ENCODE measurements at regions not wholly inside any gene's neighbourhood (a gene's known extent, or its start where the extent isn't known, plus 50 kb on each side); places are given as distances from the start of the nearest gene placed in this dataset.

- no peak overlapping the region for H3K27ac Mint-ChIP-seq
- H3K4me1 Mint-ChIP-seq, result no peaks in the 10 kb centered on the region
- ATAC-seq (replicated peaks), result no peak
- no peaks in the 10 kb centered on the region for H3K36me3 Mint-ChIP-seq (ENCODE audit: low read depth)
- no peaks in the 10 kb centered on the region for H3K27me3 Mint-ChIP-seq
- H3K9me3 Mint-ChIP-seq, result no peaks in the 10 kb centered on the region
- no peak overlapping the region for H3K4me3 Mint-ChIP-seq
Observed at GRCh38 chr3:177983320-177983719, 552.9 kb upstream of the KCNMB2 start.

GRCh38 chr3:177992993-177993970, 543.0 kb upstream of the KCNMB2 start:
- no peak overlapping the region for H3K4me3 Mint-ChIP-seq
- peaks cover 18% of the 10 kb centered on the region for H3K4me1 Mint-ChIP-seq
- H3K9me3 Mint-ChIP-seq, result no peaks in the 10 kb centered on the region
- no peaks in the 10 kb centered on the region for H3K27me3 Mint-ChIP-seq
- no peak overlapping the region for H3K27ac Mint-ChIP-seq
- peak; percentile 26 for ATAC-seq (replicated peaks)
- no peaks in the 10 kb centered on the region for H3K36me3 Mint-ChIP-seq (ENCODE audit: low read depth)

- peak overlapping the region; percentile 53 for H3K27ac Mint-ChIP-seq
- no peaks in the 10 kb centered on the region for H3K36me3 Mint-ChIP-seq (ENCODE audit: low read depth)
- H3K4me1 Mint-ChIP-seq, result peaks cover 18% of the 10 kb centered on the region
- no peaks in the 10 kb centered on the region for H3K27me3 Mint-ChIP-seq
- peak; percentile 74 for ATAC-seq (replicated peaks)
- peaks cover 7% of the 10 kb centered on the region for H3K9me3 Mint-ChIP-seq
- peak overlapping the region; percentile 45 for H3K4me3 Mint-ChIP-seq
Observed at GRCh38 chr3:177994976-177995375, 541.3 kb upstream of the KCNMB2 start.

GRCh38 chr3:177995381-177996085, 540.7 kb upstream of the KCNMB2 start:
- no peaks in the 10 kb centered on the region for H3K36me3 Mint-ChIP-seq (ENCODE audit: low read depth)
- ATAC-seq (replicated peaks), result peak; percentile 75
- H3K9me3 Mint-ChIP-seq, result peaks cover 7% of the 10 kb centered on the region
- peak overlapping the region; percentile 45 for H3K4me3 Mint-ChIP-seq
- H3K27ac Mint-ChIP-seq, result peak overlapping the region; percentile 53
- H3K4me1 Mint-ChIP-seq, result peaks cover 18% of the 10 kb centered on the region
- no peaks in the 10 kb centered on the region for H3K27me3 Mint-ChIP-seq

- Mint-ChIP-seq H3K9me3 (peaks cover 17% of the 10 kb centered on the region), H3K27me3 (no peaks in the 10 kb centered on the region), H3K4me1 (peaks cover 24% of the 10 kb centered on the region), H3K36me3 (ENCODE audit: low read depth) (no peaks in the 10 kb centered on the region), H3K27ac (peak overlapping the region; percentile 70), H3K4me3 (peak overlapping the region; percentile 55)
- ATAC-seq (replicated peaks), result peak; percentile 94
Observed at GRCh38 chr3:178001670-178002101, 534.5 kb upstream of the KCNMB2 start.

GRCh38 chr3:178002113-178002512, 534.1 kb upstream of the KCNMB2 start:
- Mint-ChIP-seq H3K27me3 (no peaks in the 10 kb centered on the region), H3K4me1 (peaks cover 24% of the 10 kb centered on the region), H3K4me3 (peak overlapping the region; percentile 55), H3K27ac (peak overlapping the region; percentile 70), H3K36me3 (ENCODE audit: low read depth) (no peaks in the 10 kb centered on the region), H3K9me3 (peaks cover 17% of the 10 kb centered on the region)
- no peak for ATAC-seq (replicated peaks)

- H3K27ac Mint-ChIP-seq, result no peak overlapping the region
- H3K4me1 Mint-ChIP-seq, result peaks cover 24% of the 10 kb centered on the region
- peak; percentile 31 for ATAC-seq (replicated peaks)
- no peak overlapping the region for H3K4me3 Mint-ChIP-seq
- H3K9me3 Mint-ChIP-seq, result peaks cover 17% of the 10 kb centered on the region
- H3K27me3 Mint-ChIP-seq, result no peaks in the 10 kb centered on the region
- H3K36me3 Mint-ChIP-seq (ENCODE audit: low read depth), result no peaks in the 10 kb centered on the region
Observed at GRCh38 chr3:178003756-178004155, 532.5 kb upstream of the KCNMB2 start.

- Mint-ChIP-seq H3K9me3 (peaks cover 10% of the 10 kb centered on the region), H3K4me1 (peaks cover 24% of the 10 kb centered on the region), H3K27me3 (no peaks in the 10 kb centered on the region), H3K27ac (no peak overlapping the region), H3K36me3 (ENCODE audit: low read depth) (no peaks in the 10 kb centered on the region), H3K4me3 (no peak overlapping the region)
- no peak for ATAC-seq (replicated peaks)
Observed at GRCh38 chr3:178005961-178006360, 530.3 kb upstream of the KCNMB2 start.

- no peak for ATAC-seq (replicated peaks)
- Mint-ChIP-seq H3K36me3 (ENCODE audit: low read depth) (no peaks in the 10 kb centered on the region), H3K4me3 (no peak overlapping the region), H3K27me3 (no peaks in the 10 kb centered on the region), H3K9me3 (no peaks in the 10 kb centered on the region), H3K27ac (no peak overlapping the region), H3K4me1 (no peaks in the 10 kb centered on the region)
Observed at GRCh38 chr3:178010306-178010705, 525.9 kb upstream of the KCNMB2 start.

- Mint-ChIP-seq H3K36me3 (ENCODE audit: low read depth) (no peaks in the 10 kb centered on the region), H3K4me3 (no peak overlapping the region), H3K27me3 (no peaks in the 10 kb centered on the region), H3K4me1 (no peaks in the 10 kb centered on the region), H3K9me3 (no peaks in the 10 kb centered on the region), H3K27ac (no peak overlapping the region)
- no peak for ATAC-seq (replicated peaks)
Observed at GRCh38 chr3:178019645-178020044, 516.6 kb upstream of the KCNMB2 start.

- H3K9me3 Mint-ChIP-seq, result no peaks in the 10 kb centered on the region
- no peak for ATAC-seq (replicated peaks)
- H3K4me1 Mint-ChIP-seq, result no peaks in the 10 kb centered on the region
- H3K27ac Mint-ChIP-seq, result no peak overlapping the region
- H3K36me3 Mint-ChIP-seq (ENCODE audit: low read depth), result no peaks in the 10 kb centered on the region
- H3K27me3 Mint-ChIP-seq, result no peaks in the 10 kb centered on the region
- no peak overlapping the region for H3K4me3 Mint-ChIP-seq
Observed at GRCh38 chr3:178022599-178022998, 513.6 kb upstream of the KCNMB2 start.

- Mint-ChIP-seq H3K36me3 (ENCODE audit: low read depth) (no peaks in the 10 kb centered on the region), H3K27ac (no peak overlapping the region), H3K9me3 (no peaks in the 10 kb centered on the region), H3K4me1 (no peaks in the 10 kb centered on the region), H3K27me3 (no peaks in the 10 kb centered on the region), H3K4me3 (no peak overlapping the region)
- no peak for ATAC-seq (replicated peaks)
Observed at GRCh38 chr3:178028933-178029332, 507.3 kb upstream of the KCNMB2 start.

- no peaks in the 10 kb centered on the region for H3K36me3 Mint-ChIP-seq (ENCODE audit: low read depth)
- no peaks in the 10 kb centered on the region for H3K4me1 Mint-ChIP-seq
- no peaks in the 10 kb centered on the region for H3K27me3 Mint-ChIP-seq
- H3K9me3 Mint-ChIP-seq, result no peaks in the 10 kb centered on the region
- no peak overlapping the region for H3K27ac Mint-ChIP-seq
- ATAC-seq (replicated peaks), result no peak
- H3K4me3 Mint-ChIP-seq, result no peak overlapping the region
Observed at GRCh38 chr3:178036451-178037144, 499.6 kb upstream of the KCNMB2 start.

- ATAC-seq (replicated peaks), result no peak
- H3K27ac Mint-ChIP-seq, result no peak overlapping the region
- no peaks in the 10 kb centered on the region for H3K9me3 Mint-ChIP-seq
- no peak overlapping the region for H3K4me3 Mint-ChIP-seq
- H3K27me3 Mint-ChIP-seq, result no peaks in the 10 kb centered on the region
- no peaks in the 10 kb centered on the region for H3K36me3 Mint-ChIP-seq (ENCODE audit: low read depth)
- H3K4me1 Mint-ChIP-seq, result no peaks in the 10 kb centered on the region
Observed at GRCh38 chr3:178041931-178042330, 494.3 kb upstream of the KCNMB2 start.
